Keratinocyte (primary cell): ENCODE measurements at regions not wholly inside any gene's neighbourhood (a gene's known extent, or its start where the extent isn't known, plus 50 kb on each side); places are given as distances from the start of the nearest gene placed in this dataset.
A peak's percentile ranks its signal among the peaks of the same experiment; 100 is the strongest.

Experiments
- DNase-seq: peaks from one replicate; pipeline ENCODE4 v3.0.0-alpha.2; 2011; ENCODE audit warnings: low read depth, missing footprints, low spot score
- FAIRE-seq: peaks from 2 replicates; lab custom pipeline; 2011; peaks lifted over from hg19 to GRCh38; lab: Jason Lieb, UNC
- H2AFZ ChIP-seq: 2 replicates; pipeline ENCODE4 v1.6.0; 2012; ENCODE audit warnings: low read length, control low read depth, inconsistent platforms; ENCODE audit not compliant: control insufficient read depth
- H3K27ac ChIP-seq: 2 replicates; pipeline ENCODE4 v1.5.1; 2011; ENCODE audit warnings: low read length; ENCODE audit not compliant: control insufficient read depth, insufficient read depth
- H3K27me3 ChIP-seq: 3 replicates; pipeline ENCODE4 v1.6.0; 2011; ENCODE audit warnings: low read length; ENCODE audit not compliant: control insufficient read depth, insufficient read depth; ENCODE audit errors: extremely low read depth
- H3K36me3 ChIP-seq, 2 experiments: 2 replicates in 1 of 2; 3 replicates in 1 of 2; pipeline ENCODE4 v1.5.1; 2011; ENCODE audit warnings: low read length in 2 of 2, mild to moderate bottlenecking in 1 of 2; ENCODE audit not compliant: control insufficient read depth in 2 of 2, insufficient read depth in 2 of 2; ENCODE audit errors: extremely low read depth in 1 of 2
- H3K4me1 ChIP-seq: 3 replicates; pipeline ENCODE4 v1.5.1; 2011; ENCODE audit warnings: low read length; ENCODE audit not compliant: control insufficient read depth, insufficient read depth; ENCODE audit errors: extremely low read depth
- H3K4me2 ChIP-seq: 3 replicates; pipeline ENCODE4 v1.6.0; 2011; ENCODE audit warnings: low read depth, low read length; ENCODE audit not compliant: control insufficient read depth, insufficient read depth; ENCODE audit errors: extremely low read depth
- H3K4me3 ChIP-seq, 3 experiments: fragments of 200-600 bp in 1 of 3; sonication (generic) in 1 of 3; 2 replicates in 2 of 3; 3 replicates in 1 of 3; pipeline ENCODE4 v1.5.1; 2011 to 2016; ENCODE audit warnings: low read length in 3 of 3, mild to moderate bottlenecking in 3 of 3, control low read depth in 2 of 3, inconsistent platforms in 1 of 3, low read depth in 1 of 3, mixed read lengths in 1 of 3, mixed run types in 1 of 3, moderate library complexity in 1 of 3; ENCODE audit not compliant: control insufficient read depth in 2 of 3, insufficient read depth in 2 of 3; ENCODE audit errors: extremely low read depth in 1 of 3
- H3K79me2 ChIP-seq: 2 replicates; pipeline ENCODE4 v1.6.0; 2012; ENCODE audit warnings: low read length; ENCODE audit not compliant: control insufficient read depth, insufficient read depth
- H3K9ac ChIP-seq: 3 replicates; pipeline ENCODE4 v1.6.0; 2011; ENCODE audit warnings: low read length; ENCODE audit not compliant: control insufficient read depth, insufficient read depth; ENCODE audit errors: extremely low read depth
- H3K9me1 ChIP-seq: 3 replicates; pipeline ENCODE4 v1.6.0; 2011; ENCODE audit warnings: low read length; ENCODE audit not compliant: control insufficient read depth, insufficient read depth; ENCODE audit errors: extremely low read depth
- H3K9me3 ChIP-seq: 2 replicates; pipeline ENCODE4 v1.5.1; 2012; ENCODE audit warnings: low read depth, low read length; ENCODE audit not compliant: control insufficient read depth
- H4K20me1 ChIP-seq: 3 replicates; pipeline ENCODE4 v1.6.0; 2011; ENCODE audit warnings: low read length; ENCODE audit not compliant: control insufficient read depth, insufficient read depth; ENCODE audit errors: extremely low read depth
- EZH2 ChIP-seq: IDR thresholded peaks from one replicate; pipeline ENCODE4 v1.6.1; 2012; ENCODE audit warnings: inconsistent platforms, mild to moderate bottlenecking, low read length, moderate library complexity
- dilution Hi-C: fragments of 300-500 bp; cut with MboI; formaldehyde crosslinking; loops from one replicate; pipeline ENCODE4 v1.7.0; 2020; ENCODE audit warnings: low sequenced_read_pairs; ENCODE audit not compliant: extremely low pct_ligation_motif_present
- TF ChIP-seq, protein P1 (sequence below), 3 experiments: IDR thresholded peaks in 1 of 3; conservative IDR thresholded peaks in 1 of 3; optimal IDR thresholded peaks in 1 of 3; 2 replicates in 2 of 3; 3 replicates in 1 of 3; pipeline versions ENCODE3 to v1.5.1; 2011; ENCODE audit warnings: low read length in 3 of 3, mild to moderate bottlenecking in 3 of 3, moderate library complexity in 2 of 3, control low read depth in 1 of 3, inconsistent platforms in 1 of 3; ENCODE audit not compliant: insufficient read depth in 2 of 3; ENCODE audit errors: extremely low read depth in 1 of 3

- H2AFZ ChIP-seq: no peak overlapping the region
- FAIRE-seq (no peak), DNase-seq (no peak)
- no peaks in the 10 kb centered on the region for H3K79me2 ChIP-seq
- no peaks in the 10 kb centered on the region for H3K36me3 ChIP-seq
- H4K20me1 ChIP-seq: no peaks in the 10 kb centered on the region
- dilution Hi-C loops: no loop called here
- H3K27me3 ChIP-seq: no peaks in the 10 kb centered on the region
- no peaks in the 10 kb centered on the region for H3K4me1 ChIP-seq
- H3K4me3 ChIP-seq: no peak overlapping the region
- TF ChIP-seq EZH2: no peak
- TF ChIP-seq, protein P1, sequence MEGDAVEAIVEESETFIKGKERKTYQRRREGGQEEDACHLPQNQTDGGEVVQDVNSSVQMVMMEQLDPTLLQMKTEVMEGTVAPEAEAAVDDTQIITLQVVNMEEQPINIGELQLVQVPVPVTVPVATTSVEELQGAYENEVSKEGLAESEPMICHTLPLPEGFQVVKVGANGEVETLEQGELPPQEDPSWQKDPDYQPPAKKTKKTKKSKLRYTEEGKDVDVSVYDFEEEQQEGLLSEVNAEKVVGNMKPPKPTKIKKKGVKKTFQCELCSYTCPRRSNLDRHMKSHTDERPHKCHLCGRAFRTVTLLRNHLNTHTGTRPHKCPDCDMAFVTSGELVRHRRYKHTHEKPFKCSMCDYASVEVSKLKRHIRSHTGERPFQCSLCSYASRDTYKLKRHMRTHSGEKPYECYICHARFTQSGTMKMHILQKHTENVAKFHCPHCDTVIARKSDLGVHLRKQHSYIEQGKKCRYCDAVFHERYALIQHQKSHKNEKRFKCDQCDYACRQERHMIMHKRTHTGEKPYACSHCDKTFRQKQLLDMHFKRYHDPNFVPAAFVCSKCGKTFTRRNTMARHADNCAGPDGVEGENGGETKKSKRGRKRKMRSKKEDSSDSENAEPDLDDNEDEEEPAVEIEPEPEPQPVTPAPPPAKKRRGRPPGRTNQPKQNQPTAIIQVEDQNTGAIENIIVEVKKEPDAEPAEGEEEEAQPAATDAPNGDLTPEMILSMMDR (optimal IDR thresholded peaks at IDR 0.05 in 1 of 3, IDR thresholded peaks at IDR 0.05 in 1 of 3, conservative IDR thresholded peaks at IDR 0.05 in 1 of 3; ENCODE audit: extremely low read depth in 1 of 3, insufficient read depth in 2 of 3, low read length in 3 of 3): no peak
- no peaks in the 10 kb centered on the region for H3K9me1 ChIP-seq
- H3K9me3 ChIP-seq: no peaks in the 10 kb centered on the region
- no peak overlapping the region for H3K4me2 ChIP-seq
- H3K9ac ChIP-seq: no peak overlapping the region
- H3K27ac ChIP-seq: no peak overlapping the region
Observed at GRCh38 chr11:87724358-87724757, 450.9 kb downstream of the RAB38 start.

GRCh38 chr11:87722756-87723565 is 452.3 kb downstream of the RAB38 start:
- no peaks in the 10 kb centered on the region for H3K36me3 ChIP-seq
- H3K9ac ChIP-seq: no peak overlapping the region
- H3K4me2 ChIP-seq: no peak overlapping the region
- no peak for FAIRE-seq
- H3K4me3 ChIP-seq: no peak overlapping the region
- DNase-seq: no peak
- no peak overlapping the region for H2AFZ ChIP-seq
- dilution Hi-C loops: no loop called here
- no peaks in the 10 kb centered on the region for H4K20me1 ChIP-seq
- no peaks in the 10 kb centered on the region for H3K27me3 ChIP-seq
- no peaks in the 10 kb centered on the region for H3K9me3 ChIP-seq
- no peak overlapping the region for H3K27ac ChIP-seq
- no peaks in the 10 kb centered on the region for H3K4me1 ChIP-seq
- no peaks in the 10 kb centered on the region for H3K9me1 ChIP-seq
- no peak for TF ChIP-seq EZH2
- TF ChIP-seq, protein P1 (optimal IDR thresholded peaks at IDR 0.05 in 1 of 3, IDR thresholded peaks at IDR 0.05 in 1 of 3, conservative IDR thresholded peaks at IDR 0.05 in 1 of 3; ENCODE audit: extremely low read depth in 1 of 3, insufficient read depth in 2 of 3, low read length in 3 of 3): peak; percentile 76 to 89 (median 84)
- H3K79me2 ChIP-seq: no peaks in the 10 kb centered on the region
